ENCODE measurements at regions not wholly inside any gene's neighbourhood (a gene's known extent, or its start where the extent isn't known, plus 50 kb on each side); places are given as distances from the start of the nearest gene placed in this dataset.

DNA sequence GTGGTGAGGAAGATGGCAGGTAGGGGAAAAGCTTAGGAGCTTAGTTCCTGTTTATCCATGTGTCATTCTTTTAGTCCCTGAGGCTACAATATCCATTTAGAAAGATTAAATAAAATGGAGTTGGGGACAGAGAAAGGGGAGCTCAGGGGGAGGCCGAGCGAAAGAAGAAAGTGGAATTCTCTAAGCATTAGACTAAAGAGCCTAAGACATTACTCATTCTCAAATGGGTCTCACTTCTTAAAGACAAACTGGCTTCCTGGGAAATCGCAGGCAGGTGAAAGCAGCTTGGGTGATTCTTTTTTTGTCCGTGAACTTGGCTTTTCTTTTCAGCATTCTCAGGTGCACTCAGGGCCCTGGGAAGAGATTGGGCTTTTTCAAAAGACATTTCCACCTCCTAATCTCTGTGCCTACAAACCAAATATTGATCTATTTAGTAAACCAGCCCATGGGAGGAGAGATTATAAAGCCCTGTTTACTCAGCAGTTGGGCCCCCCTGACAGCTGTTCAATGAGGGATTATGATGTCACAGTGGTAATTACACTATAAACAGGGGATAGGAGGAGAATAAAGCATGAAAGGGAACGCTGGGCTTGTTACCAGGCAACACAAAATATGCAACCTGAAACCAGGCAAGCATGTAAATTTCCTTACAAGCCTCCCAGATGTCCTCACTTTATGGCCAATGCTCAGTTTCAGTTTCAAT is 584.0 kb downstream of the ACTL7B start:
- TF ChIP-seq, protein P1, sequence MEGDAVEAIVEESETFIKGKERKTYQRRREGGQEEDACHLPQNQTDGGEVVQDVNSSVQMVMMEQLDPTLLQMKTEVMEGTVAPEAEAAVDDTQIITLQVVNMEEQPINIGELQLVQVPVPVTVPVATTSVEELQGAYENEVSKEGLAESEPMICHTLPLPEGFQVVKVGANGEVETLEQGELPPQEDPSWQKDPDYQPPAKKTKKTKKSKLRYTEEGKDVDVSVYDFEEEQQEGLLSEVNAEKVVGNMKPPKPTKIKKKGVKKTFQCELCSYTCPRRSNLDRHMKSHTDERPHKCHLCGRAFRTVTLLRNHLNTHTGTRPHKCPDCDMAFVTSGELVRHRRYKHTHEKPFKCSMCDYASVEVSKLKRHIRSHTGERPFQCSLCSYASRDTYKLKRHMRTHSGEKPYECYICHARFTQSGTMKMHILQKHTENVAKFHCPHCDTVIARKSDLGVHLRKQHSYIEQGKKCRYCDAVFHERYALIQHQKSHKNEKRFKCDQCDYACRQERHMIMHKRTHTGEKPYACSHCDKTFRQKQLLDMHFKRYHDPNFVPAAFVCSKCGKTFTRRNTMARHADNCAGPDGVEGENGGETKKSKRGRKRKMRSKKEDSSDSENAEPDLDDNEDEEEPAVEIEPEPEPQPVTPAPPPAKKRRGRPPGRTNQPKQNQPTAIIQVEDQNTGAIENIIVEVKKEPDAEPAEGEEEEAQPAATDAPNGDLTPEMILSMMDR (conservative IDR thresholded peaks at IDR 0.05 in 1 of 2, IDR thresholded peaks at IDR 0.05 in 1 of 2; ENCODE audit: extremely low read depth in 1 of 2, insufficient read depth in 1 of 2, low read depth in 1 of 2, low read length in 2 of 2), result no peak
- no peak for TF ChIP-seq EZH2 (IDR thresholded peaks at IDR 0.05; ENCODE audit: borderline replicate concordance, low read length)
